Progenitor cell of endocrine pancreas (in vitro differentiated cells): ENCODE measurements at regions not wholly inside any gene's neighbourhood (a gene's known extent, or its start where the extent isn't known, plus 50 kb on each side); places are given as distances from the start of the nearest gene placed in this dataset.
"Not testable (repeated sequence)": the region's sequence is repeated elsewhere in the genome, so short reads cannot be mapped to it uniquely, and the experiment has no call there.

Source experiments
- DNase-seq: peaks from one replicate; pipeline ENCODE4 v3.0.0; 2021; ENCODE audit warnings: low spot score; ENCODE audit not compliant: unreplicated experiment
- H3K27ac Mint-ChIP-seq: 2 replicates; pipeline ENCODE4 v1.8.0; 2021; ENCODE audit warnings: mild to moderate bottlenecking, moderate library complexity, mixed read lengths
- H3K27me3 Mint-ChIP-seq: 2 replicates; pipeline ENCODE4 v1.8.0; 2021; ENCODE audit warnings: mixed read lengths
- H3K36me3 Mint-ChIP-seq: 2 replicates; pipeline ENCODE4 v1.8.0; 2022; ENCODE audit warnings: mixed read lengths; ENCODE audit not compliant: insufficient read depth
- H3K4me1 Mint-ChIP-seq: 2 replicates; pipeline ENCODE4 v1.8.0; 2021; ENCODE audit warnings: low read depth, mixed read lengths
- H3K4me3 Mint-ChIP-seq: 2 replicates; pipeline ENCODE4 v1.8.0; 2021; ENCODE audit warnings: low read depth, mild to moderate bottlenecking, moderate library complexity, mixed read lengths
- H3K9me3 Mint-ChIP-seq: 2 replicates; pipeline ENCODE4 v1.8.0; 2021; ENCODE audit warnings: low read depth, mixed read lengths
- CTCF ChIP-seq: fragments of 200-600 bp; sonication (generic); IDR thresholded peaks from one replicate; pipeline ENCODE4 v1.5.0; 2021; ENCODE audit warnings: antibody characterized with exemption, mild to moderate bottlenecking; ENCODE audit not compliant: unreplicated experiment

GRCh38 chr10:52577047-52577446, 195.5 kb downstream of the MBL2 start:
- no peak for TF ChIP-seq CTCF
- no peak for DNase-seq
- Mint-ChIP-seq H3K4me3 (no peak overlapping the region), H3K9me3 (peaks cover 11% of the 10 kb centered on the region), H3K27ac (no peak overlapping the region), H3K4me1 (peaks cover 2% of the 10 kb centered on the region), H3K36me3 (no peaks in the 10 kb centered on the region), H3K27me3 (no peaks in the 10 kb centered on the region)

- Mint-ChIP-seq H3K36me3 (no peaks in the 10 kb centered on the region), H3K9me3 (peaks cover 18% of the 10 kb centered on the region), H3K4me3 (no peak overlapping the region), H3K27ac (no peak overlapping the region), H3K27me3 (no peaks in the 10 kb centered on the region), H3K4me1 (peaks cover 2% of the 10 kb centered on the region)
- no peak for TF ChIP-seq CTCF
- DNase-seq = no peak
These were observed 193.6 kb downstream of the MBL2 start for GRCh38 chr10:52578871-52579405.

- not testable (repeated sequence) for H3K4me1 Mint-ChIP-seq, H3K27ac Mint-ChIP-seq, H3K4me3 Mint-ChIP-seq, H3K36me3 Mint-ChIP-seq, DNase-seq, H3K27me3 Mint-ChIP-seq
- peaks cover 36% of the 10 kb centered on the region for H3K9me3 Mint-ChIP-seq
These were observed 190.9 kb downstream of the MBL2 start for GRCh38 chr10:52581636-52582035.

- Mint-ChIP-seq H3K9me3 (peaks cover 47% of the 10 kb centered on the region), H3K27ac (no peak overlapping the region), H3K36me3 (no peaks in the 10 kb centered on the region), H3K27me3 (no peaks in the 10 kb centered on the region), H3K4me1 (no peaks in the 10 kb centered on the region), H3K4me3 (no peak overlapping the region)
- DNase-seq = no peak
- no peak for TF ChIP-seq CTCF
These were observed 189.2 kb downstream of the MBL2 start for GRCh38 chr10:52583336-52583735.

GRCh38 chr10:52586710-52587109, 185.9 kb downstream of the MBL2 start:
- no peak overlapping the region for H3K27ac Mint-ChIP-seq
- H3K27me3 Mint-ChIP-seq = no peaks in the 10 kb centered on the region
- peaks cover 39% of the 10 kb centered on the region for H3K9me3 Mint-ChIP-seq
- H3K36me3 Mint-ChIP-seq = no peaks in the 10 kb centered on the region
- H3K4me3 Mint-ChIP-seq = no peak overlapping the region
- DNase-seq = no peak
- no peaks in the 10 kb centered on the region for H3K4me1 Mint-ChIP-seq
- no peak for TF ChIP-seq CTCF

GRCh38 chr10:52597189-52597863, 175.3 kb downstream of the MBL2 start:
- DNase-seq = no peak
- no peak overlapping the region for H3K27ac Mint-ChIP-seq
- no peak overlapping the region for H3K4me3 Mint-ChIP-seq
- H3K36me3 Mint-ChIP-seq = no peaks in the 10 kb centered on the region
- H3K27me3 Mint-ChIP-seq = no peaks in the 10 kb centered on the region
- H3K4me1 Mint-ChIP-seq = peaks cover 4% of the 10 kb centered on the region
- TF ChIP-seq CTCF = no peak
- H3K9me3 Mint-ChIP-seq = no peaks in the 10 kb centered on the region
